CD14-positive monocyte (primary cell): ENCODE measurements at regions not wholly inside any gene's neighbourhood (a gene's known extent, or its start where the extent isn't known, plus 50 kb on each side); places are given as distances from the start of the nearest gene placed in this dataset.

ENCODE experiments used
- DNase-seq, 3 donors: peaks; one replicate each; pipeline ENCODE4 v3.0.0-alpha.2; 2011 to 2022
- H2AFZ ChIP-seq: 2 replicates; pipeline ENCODE4 v1.6.0; 2012; ENCODE audit warnings: mild to moderate bottlenecking, low read depth, low read length, inconsistent platforms; ENCODE audit not compliant: insufficient read depth, poor library complexity, severe bottlenecking
- H3K27ac ChIP-seq, 2 donors: 1 replicate in 1 of 2; 2 replicates in 1 of 2; pipeline ENCODE4 v1.5.1; 2012 to 2013; ENCODE audit warnings: low read length in 2 of 2, control low read depth in 1 of 2, inconsistent platforms in 1 of 2, low read depth in 1 of 2, mild to moderate bottlenecking in 1 of 2
- H3K27me3 ChIP-seq, 2 donors: one replicate each; pipeline versions ENCODE4 v1.6.0 to v1.6.1; 2011 to 2013; ENCODE audit warnings: low read length in 2 of 2; ENCODE audit not compliant: control insufficient read depth in 2 of 2, insufficient read depth in 2 of 2
- H3K36me3 ChIP-seq, 2 donors: replicated peaks in 1 of 2; 1 replicate in 1 of 2; 2 replicates in 1 of 2; pipeline versions ENCODE4 v1.5.1 to v1.6.1; 2012 to 2013; ENCODE audit warnings: low read length in 2 of 2, control low read depth in 1 of 2, inconsistent platforms in 1 of 2, mild to moderate bottlenecking in 1 of 2; ENCODE audit not compliant: insufficient read depth in 2 of 2, control insufficient read depth in 1 of 2
- H3K4me1 ChIP-seq, 2 donors: 1 replicate in 1 of 2; 2 replicates in 1 of 2; pipeline versions ENCODE4 v1.5.1 to v1.6.1; 2012 to 2013; ENCODE audit warnings: low read length in 2 of 2, control low read depth in 1 of 2, inconsistent platforms in 1 of 2, mild to moderate bottlenecking in 1 of 2, moderate library complexity in 1 of 2; ENCODE audit not compliant: insufficient read depth in 2 of 2, control insufficient read depth in 1 of 2
- H3K4me2 ChIP-seq: replicated peaks from 2 replicates; pipeline ENCODE3; 2012; ENCODE audit warnings: low read length, moderate library complexity, mild to moderate bottlenecking; ENCODE audit not compliant: poor library complexity, severe bottlenecking; ENCODE audit errors: extremely low read depth
- H3K4me3 ChIP-seq, 3 experiments: fragments of 200-600 bp in 1 of 3; sonication (generic) in 1 of 3; replicated peaks in 1 of 3; 1 replicate in 2 of 3; 2 replicates in 1 of 3; pipeline ENCODE4 v1.5.1; 2011 to 2013; ENCODE audit warnings: low read length in 3 of 3, mild to moderate bottlenecking in 3 of 3, control low read depth in 2 of 3, low read depth in 2 of 3, inconsistent platforms in 1 of 3, moderate library complexity in 1 of 3
- H3K79me2 ChIP-seq: 2 replicates; pipeline ENCODE4 v1.6.0; 2012; ENCODE audit warnings: mild to moderate bottlenecking, control low read depth, inconsistent platforms, low read length, moderate library complexity; ENCODE audit not compliant: insufficient read depth
- H3K9ac ChIP-seq: 2 replicates; pipeline ENCODE4 v1.6.0; 2017; ENCODE audit warnings: low read length, mild to moderate bottlenecking; ENCODE audit not compliant: insufficient read depth, poor library complexity, severe bottlenecking
- H3K9me3 ChIP-seq, 2 donors: replicated peaks in 1 of 2; 1 replicate in 1 of 2; 2 replicates in 1 of 2; pipeline versions ENCODE4 v1.5.1 to v1.6.1; 2012 to 2013; ENCODE audit warnings: low read length in 2 of 2, control low read depth in 1 of 2; ENCODE audit not compliant: control insufficient read depth in 1 of 2, insufficient read depth in 1 of 2
- H4K20me1 ChIP-seq: 2 replicates; pipeline ENCODE4 v1.6.0; 2012; ENCODE audit warnings: mild to moderate bottlenecking, low read length, control low read depth, moderate library complexity; ENCODE audit not compliant: insufficient read depth
- H3K27ac Mint-ChIP-seq, 7 donors: one replicate each; pipeline ENCODE4 v1.8.0; 2020; ENCODE audit warnings: mild to moderate bottlenecking in 7 of 7, mixed read lengths in 7 of 7, moderate library complexity in 6 of 7, inconsistent platforms in 2 of 7
- H3K27me3 Mint-ChIP-seq, 3 donors: one replicate each; pipeline ENCODE4 v1.8.0; 2021 to 2022; ENCODE audit warnings: low read depth in 3 of 3, mild to moderate bottlenecking in 3 of 3, mixed read lengths in 3 of 3, moderate library complexity in 3 of 3, inconsistent platforms in 1 of 3
- H3K36me3 Mint-ChIP-seq, 2 donors: one replicate each; pipeline ENCODE4 v1.8.0; 2020; ENCODE audit warnings: mixed read lengths in 2 of 2, inconsistent platforms in 1 of 2, mild to moderate bottlenecking in 1 of 2
- H3K4me1 Mint-ChIP-seq: one replicate; pipeline ENCODE4 v1.8.0; 2020; ENCODE audit warnings: mild to moderate bottlenecking, mixed read lengths
- H3K4me3 Mint-ChIP-seq, 2 donors: one replicate each; pipeline ENCODE4 v1.8.0; 2020; ENCODE audit warnings: mild to moderate bottlenecking in 2 of 2, mixed read lengths in 2 of 2, moderate library complexity in 1 of 2
- H3K9me3 Mint-ChIP-seq, 7 donors: one replicate each; pipeline ENCODE4 v1.8.0; 2020 to 2022; ENCODE audit warnings: mixed read lengths in 7 of 7, mild to moderate bottlenecking in 6 of 7, moderate library complexity in 6 of 7, inconsistent platforms in 2 of 7
- CTCF ChIP-seq: fragments of 200-600 bp; IDR thresholded peaks from one replicate; pipeline ENCODE4 v1.8.0; 2022; ENCODE audit warnings: antibody characterized with exemption, mild to moderate bottlenecking
- WGBS: methylation state at CpG from one replicate; pipeline ENCODE4 v1.1.5; 2013; ENCODE audit warnings: missing lambda C conversion rate; ENCODE audit not compliant: insufficient coverage; 5-methylcytosine and 5-hydroxymethylcytosine counted together
- intact Hi-C, 2 donors: fragments of 100-400 bp; cut with micrococcal nuclease; formaldehyde crosslinking; loops; one replicate each; pipeline versions ENCODE4 v1.15.0 to v1.15.1; 2023

GRCh38 chr2:19540739-19541525 lies 182.5 kb upstream of the OSR1 start:
- H3K4me3 ChIP-seq: no peak overlapping the region
- intact Hi-C loops: no loop called here
- no peak for TF ChIP-seq CTCF
- H3K9ac ChIP-seq: no peak overlapping the region
- no peaks in the 10 kb centered on the region for H3K27me3 ChIP-seq
- no peaks in the 10 kb centered on the region for H3K4me1 ChIP-seq
- Mint-ChIP-seq H3K9me3 (peaks cover 0 to 3% (median 2%) of the 10 kb centered on the region in 7 donors), H3K36me3 (no peaks in the 10 kb centered on the region), H3K27ac (no peak overlapping the region), H3K4me1 (no peaks in the 10 kb centered on the region), H3K4me3 (no peak overlapping the region), H3K27me3 (no peaks in the 10 kb centered on the region)
- DNase-seq: no peak
- no peak overlapping the region for H3K4me2 ChIP-seq
- WGBS: 46% methylated on average over 2 of the region's 7 CpGs
- H3K79me2 ChIP-seq: no peaks in the 10 kb centered on the region
- no peak overlapping the region for H2AFZ ChIP-seq
- H3K36me3 ChIP-seq: no peaks in the 10 kb centered on the region
- H3K27ac ChIP-seq: no peak overlapping the region
- H3K9me3 ChIP-seq: peaks cover 0 to 2% of the 10 kb centered on the region in 2 donors
- H4K20me1 ChIP-seq: no peaks in the 10 kb centered on the region

GRCh38 chr2:19538411-19538963 lies 180.1 kb upstream of the OSR1 start:
- H3K36me3 Mint-ChIP-seq: no peaks in the 10 kb centered on the region
- H3K4me2 ChIP-seq: no peak overlapping the region
- no peaks in the 10 kb centered on the region for H3K36me3 ChIP-seq
- H2AFZ ChIP-seq: no peak overlapping the region
- peaks cover 0 to 2% (median 0%) of the 10 kb centered on the region in 7 donors for H3K9me3 Mint-ChIP-seq
- no peaks in the 10 kb centered on the region for H4K20me1 ChIP-seq
- H3K4me3 Mint-ChIP-seq: no peak overlapping the region
- no peaks in the 10 kb centered on the region for H3K27me3 ChIP-seq
- H3K27me3 Mint-ChIP-seq: no peaks in the 10 kb centered on the region
- peaks cover 0 to 2% of the 10 kb centered on the region in 2 donors for H3K9me3 ChIP-seq
- TF ChIP-seq CTCF: no peak
- no peak overlapping the region for H3K9ac ChIP-seq
- DNase-seq: no peak
- WGBS: 94% methylated on average over 2 of the region's 7 CpGs
- H3K79me2 ChIP-seq: no peaks in the 10 kb centered on the region
- no peak overlapping the region for H3K4me3 ChIP-seq
- no peak overlapping the region for H3K27ac Mint-ChIP-seq
- H3K4me1 Mint-ChIP-seq: no peaks in the 10 kb centered on the region
- no peak overlapping the region for H3K27ac ChIP-seq
- H3K4me1 ChIP-seq: no peaks in the 10 kb centered on the region
- intact Hi-C loops: no loop called here
